SHP77 treated with DMSO at 0.1 percent for 48 hours (cell line): ENCODE measurements at regions not wholly inside any gene's neighbourhood (a gene's known extent, or its start where the extent isn't known, plus 50 kb on each side); places are given as distances from the start of the nearest gene placed in this dataset.

Source experiments
- DNase-seq: peaks from one replicate; lab custom pipeline; 2025; lab: John Stamatoyannopoulos, UW

GRCh38 chr9:119005162-119005561, 364.1 kb downstream of the BRINP1 start:
- no peak for DNase-seq

GRCh38 chr9:119009249-119009648, 360.0 kb downstream of the BRINP1 start:
- DNase-seq: no peak

DNA sequence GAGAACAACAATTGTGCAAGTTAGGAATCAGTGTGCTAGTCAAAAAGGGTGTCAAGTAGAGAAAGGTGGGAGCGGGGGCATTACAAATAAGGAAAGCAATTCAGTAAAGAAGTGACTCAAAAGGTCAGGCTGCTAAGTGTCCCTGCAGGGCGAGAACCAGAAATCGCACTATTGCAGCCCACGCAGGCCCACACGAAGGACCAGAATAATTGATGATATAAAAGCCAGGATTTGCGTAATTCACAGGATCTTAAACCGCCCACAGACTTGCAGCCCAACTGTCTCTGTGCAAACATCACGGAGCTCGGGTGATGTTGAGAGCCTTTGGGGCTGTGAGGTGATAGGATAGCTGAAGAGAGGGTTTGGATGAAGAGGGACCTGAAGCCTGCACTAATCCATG, 349.0 kb downstream of the BRINP1 start:
- DNase-seq: no peak

DNA sequence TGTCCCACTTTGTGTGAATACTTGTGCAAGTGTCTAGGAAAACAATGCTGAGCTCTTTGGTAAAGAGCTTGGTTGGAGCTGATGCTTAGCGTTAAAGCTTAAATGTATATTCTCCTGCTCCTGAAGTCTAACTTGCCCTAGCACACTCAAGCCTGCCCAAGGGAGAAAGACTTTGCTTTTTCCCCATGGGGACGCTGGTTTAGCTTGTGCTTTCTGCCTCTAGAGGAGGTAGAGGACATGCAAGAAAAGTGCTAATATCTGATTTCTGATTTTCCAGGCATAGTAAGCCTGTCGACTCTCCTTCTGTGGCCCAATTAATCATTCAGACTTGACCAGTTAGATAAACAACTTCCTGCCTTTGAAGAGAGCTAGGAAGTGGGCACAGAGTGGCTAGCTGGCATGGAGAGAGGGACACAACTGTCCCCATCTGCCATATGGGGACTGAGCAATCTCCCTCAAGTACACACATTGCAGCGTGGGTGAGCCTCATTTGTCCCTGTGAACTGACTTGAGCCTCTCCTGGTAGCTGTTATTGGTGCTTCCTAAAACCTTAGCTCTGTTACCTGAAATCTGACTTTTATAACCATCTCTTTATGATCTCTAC, 348.4 kb downstream of the BRINP1 start:
- DNase-seq: no peak

DNA sequence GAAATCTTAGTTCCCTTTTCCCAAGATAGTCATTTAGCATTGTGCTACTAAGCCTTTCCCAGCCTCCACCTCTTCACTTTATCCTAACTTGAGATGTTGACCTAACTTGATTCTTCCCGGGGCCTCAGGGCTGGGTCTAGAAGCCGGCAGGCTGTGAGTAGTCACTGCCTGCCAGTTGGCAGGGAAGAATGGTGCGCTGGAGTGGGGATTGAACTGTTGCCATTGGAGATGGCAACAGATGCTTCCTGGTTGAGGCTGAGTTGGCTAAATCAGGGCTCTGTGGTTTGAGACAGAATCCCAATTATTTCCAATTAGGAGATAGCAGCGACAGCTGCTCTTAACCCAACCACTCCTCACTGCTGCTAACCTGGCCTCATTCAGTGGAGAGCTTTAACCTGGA, 343.1 kb downstream of the BRINP1 start:
- no peak for DNase-seq

- no peak for DNase-seq
Measured at GRCh38 chr9:119027901-119028699, 341.1 kb downstream of the BRINP1 start.

- DNase-seq: no peak
Measured at GRCh38 chr9:119029886-119030285, 339.3 kb downstream of the BRINP1 start.

GRCh38 chr9:119033596-119033995, 335.6 kb downstream of the BRINP1 start:
- DNase-seq: no peak

DNA sequence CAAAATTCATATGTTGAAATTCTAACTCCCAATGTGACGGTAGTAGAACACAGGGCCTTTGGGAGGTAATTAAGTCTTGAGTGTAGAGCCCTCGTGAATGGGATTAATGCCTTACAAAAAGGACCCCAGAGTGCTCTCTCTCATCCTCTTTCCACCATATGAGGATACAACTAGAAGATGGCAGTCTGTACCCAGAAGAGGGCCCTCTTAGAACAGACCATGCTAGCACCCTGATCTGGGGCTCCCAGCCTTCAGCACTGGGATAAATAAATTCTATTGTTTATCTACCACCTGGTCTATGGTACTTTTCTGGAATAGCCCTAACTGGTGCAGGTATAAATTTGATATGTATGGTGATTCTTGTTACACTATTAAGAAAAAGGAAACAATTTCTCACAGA, 332.3 kb downstream of the BRINP1 start:
- DNase-seq: no peak

DNA sequence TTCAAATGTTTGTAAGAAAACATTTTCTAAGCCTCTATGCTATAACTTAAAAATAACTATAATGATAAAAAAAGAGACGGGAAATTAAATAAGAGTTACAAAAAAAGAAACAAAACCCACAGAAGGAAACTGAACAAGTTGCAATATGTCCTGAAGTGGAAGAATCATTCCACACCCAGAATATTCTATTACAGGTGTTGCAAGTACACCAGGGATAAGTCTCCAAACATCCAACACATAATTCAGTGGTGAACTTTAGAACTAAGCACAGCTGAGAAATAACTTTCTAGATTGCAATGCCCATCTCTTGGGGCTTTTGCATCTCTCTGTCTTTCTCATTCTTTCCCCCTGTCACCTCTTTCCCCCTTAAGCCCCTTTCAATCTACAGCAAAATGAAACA, 325.2 kb downstream of the BRINP1 start:
- DNase-seq: no peak

GRCh38 chr9:119044806-119045205, 324.4 kb downstream of the BRINP1 start:
- DNase-seq: no peak

DNA sequence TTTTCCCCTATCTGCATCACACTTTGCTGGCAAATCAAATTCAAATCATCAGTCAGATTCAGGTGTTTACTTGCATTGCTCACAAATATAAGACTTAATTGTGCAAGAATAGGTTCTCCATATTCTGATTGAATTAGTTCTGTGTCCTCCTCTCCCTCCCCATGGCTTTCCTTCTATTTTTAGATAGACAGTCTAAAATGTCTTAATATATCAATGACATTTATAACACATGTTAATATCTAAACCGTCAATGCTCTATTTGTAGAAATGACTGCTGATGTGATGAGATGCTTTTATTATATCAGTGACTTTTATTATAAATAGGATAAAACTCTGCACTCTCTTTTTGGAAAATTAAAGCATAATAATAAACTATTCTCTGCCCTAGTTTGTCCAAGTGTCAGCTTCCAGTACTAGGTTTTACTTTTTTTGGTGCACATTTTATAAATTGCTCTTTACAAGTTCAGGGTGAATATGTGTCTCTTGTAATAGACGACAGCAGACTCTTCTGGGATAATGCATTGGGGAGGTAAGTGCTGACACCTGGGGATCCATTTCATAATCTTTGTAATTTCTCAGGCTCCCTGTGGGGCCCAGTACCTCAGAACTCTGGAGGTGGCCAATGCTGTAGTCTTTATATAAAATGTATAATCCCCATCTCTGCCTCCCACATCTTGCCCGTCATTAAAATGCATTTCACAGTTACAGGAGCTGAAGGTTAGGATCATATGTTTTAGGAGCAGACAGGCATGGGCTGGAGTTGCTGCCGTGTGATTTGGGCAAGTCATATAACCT, 321.5 kb downstream of the BRINP1 start:
- DNase-seq: no peak

GRCh38 chr9:119050281-119050680, 319.0 kb downstream of the BRINP1 start:
- DNase-seq: no peak

DNA sequence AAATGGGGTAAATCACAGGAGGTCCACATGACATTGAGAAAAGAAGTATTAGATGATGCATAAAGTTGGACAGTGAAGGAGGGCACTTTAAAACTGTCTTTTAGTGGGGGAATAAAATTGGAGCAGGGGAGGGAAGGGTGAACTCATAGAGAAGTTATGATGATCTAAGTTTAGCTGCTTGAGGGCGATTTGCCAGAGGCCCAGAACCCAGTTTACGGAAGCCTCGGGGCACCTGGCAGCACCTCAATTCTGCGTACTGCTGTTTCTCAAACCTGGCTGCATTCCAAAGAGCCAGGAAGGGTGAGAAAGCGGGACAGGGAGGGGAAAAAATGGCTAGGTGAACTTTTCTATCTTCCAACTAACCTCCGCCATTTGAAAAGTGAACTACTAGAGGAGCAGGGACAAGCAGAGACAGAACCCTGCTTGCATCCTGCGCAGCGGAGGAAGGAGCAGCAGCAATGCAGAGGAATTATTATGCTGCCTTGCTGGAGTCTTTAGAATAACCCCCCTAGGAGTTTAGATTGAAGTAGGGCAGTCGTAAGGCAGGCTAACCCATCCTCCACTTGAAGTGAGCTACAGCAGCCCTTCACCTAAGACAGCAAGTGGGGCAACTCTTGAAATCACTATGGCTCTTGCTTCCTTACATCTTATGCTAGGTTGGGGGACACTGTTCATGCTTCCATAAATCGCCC, 316.8 kb downstream of the BRINP1 start:
- no peak for DNase-seq

GRCh38 chr9:119053070-119053469, 316.2 kb downstream of the BRINP1 start:
- no peak for DNase-seq

DNA sequence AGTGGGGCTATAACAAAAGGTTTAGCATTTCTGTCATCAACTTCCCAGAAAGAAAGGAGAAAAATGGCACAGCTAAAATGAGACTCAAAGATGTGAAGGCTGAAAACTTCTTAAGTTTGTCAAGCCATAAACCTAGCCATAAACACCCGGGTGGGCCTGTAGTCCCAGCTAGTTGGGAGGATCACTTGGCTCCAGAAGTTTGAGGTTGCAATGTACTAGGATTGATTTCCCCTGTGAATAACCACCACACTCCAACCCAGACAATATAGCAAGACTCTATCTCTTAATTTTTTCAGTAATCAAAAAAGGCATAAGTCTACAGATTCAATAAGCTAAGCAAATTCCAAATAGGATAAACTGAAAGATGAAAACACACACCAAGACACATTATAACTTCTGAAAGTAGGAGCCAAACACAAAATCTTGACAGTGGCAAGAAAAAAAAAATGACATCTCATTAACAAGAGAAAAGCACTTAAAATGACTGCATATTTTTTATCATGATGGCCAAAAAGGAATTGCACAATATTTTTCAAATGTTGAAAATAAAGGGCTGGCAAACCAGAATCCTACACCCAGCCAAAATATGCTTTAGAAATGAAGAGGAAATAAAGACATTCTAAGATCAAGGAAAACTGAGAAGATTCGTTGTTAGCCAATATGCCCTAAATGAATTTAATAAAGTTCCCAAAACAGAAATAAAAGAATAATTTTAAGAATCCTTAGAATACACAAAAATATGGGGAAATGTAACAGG, 308.4 kb downstream of the BRINP1 start:
- no peak for DNase-seq

GRCh38 chr9:119071636-119072035, 297.6 kb downstream of the BRINP1 start:
- no peak for DNase-seq

GRCh38 chr9:119074017-119074416, 295.2 kb downstream of the BRINP1 start:
- no peak for DNase-seq

DNA sequence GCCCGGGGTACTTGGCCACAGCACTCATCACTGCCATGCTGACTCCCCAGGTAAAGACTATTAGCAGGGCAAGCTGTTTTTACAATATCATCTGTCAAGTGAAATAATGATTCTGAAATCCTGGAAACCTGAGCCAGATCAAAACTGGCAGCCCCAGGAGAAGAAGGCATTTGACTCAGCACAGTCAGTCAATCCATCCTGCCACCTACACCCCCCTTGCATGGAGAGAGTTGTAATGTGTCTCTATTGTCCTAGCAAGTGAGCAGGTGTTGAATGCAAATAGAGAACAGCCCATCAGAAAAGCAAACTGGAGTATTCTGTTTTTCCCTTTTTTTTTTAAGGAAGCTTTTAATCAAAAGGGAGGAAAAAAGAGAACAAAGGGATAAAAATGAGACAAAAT, 291.2 kb downstream of the BRINP1 start:
- no peak for DNase-seq

DNA sequence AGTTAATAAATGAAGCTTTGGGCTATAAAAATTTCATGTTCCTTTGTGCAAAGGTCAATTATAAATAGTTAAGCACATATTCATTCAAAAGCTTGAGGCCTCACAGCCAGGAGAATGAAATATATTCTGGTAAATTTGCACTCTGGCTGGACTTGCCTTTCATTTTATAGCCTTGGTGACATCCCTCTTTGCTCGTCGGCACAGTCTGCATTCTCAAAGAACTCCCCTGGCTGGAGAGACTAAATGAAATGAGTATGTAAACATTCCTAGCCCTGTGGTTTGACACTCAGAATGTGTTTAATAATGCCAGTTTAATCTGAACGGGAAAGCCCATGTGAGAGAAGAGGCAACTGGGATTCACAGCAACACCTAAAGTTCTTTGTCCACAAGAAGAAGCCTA, 285.6 kb downstream of the BRINP1 start:
- DNase-seq: no peak

DNA sequence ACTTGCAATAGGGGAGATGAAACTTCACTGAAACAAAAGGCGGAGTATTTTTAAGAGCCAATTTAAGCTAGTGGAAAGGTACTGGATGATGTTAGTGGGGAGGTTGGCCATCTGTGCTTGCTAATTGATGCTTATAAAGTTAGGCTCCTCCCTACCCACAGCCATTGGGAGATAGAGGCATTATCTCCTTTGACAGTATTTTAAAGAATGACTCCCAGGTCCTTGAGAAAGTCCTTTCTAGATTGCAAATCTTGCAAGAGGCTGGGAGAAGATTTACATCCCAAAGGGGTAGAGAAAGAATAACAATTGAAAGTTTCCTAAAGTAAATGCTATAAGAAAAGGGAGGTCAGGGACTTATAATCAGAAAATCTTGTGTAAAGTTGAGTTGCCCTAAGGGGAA, 282.6 kb downstream of the BRINP1 start:
- DNase-seq: no peak
